IPS-NIHi11 (cell line): ENCODE measurements at regions not wholly inside any gene's neighbourhood (a gene's known extent, or its start where the extent isn't known, plus 50 kb on each side); places are given as distances from the start of the nearest gene placed in this dataset.
"Not testable (repeated sequence)": the region's sequence is repeated elsewhere in the genome, so short reads cannot be mapped to it uniquely, and the experiment has no call there.

Experiments used
- DNase-seq: peaks from one replicate; pipeline ENCODE4 v3.0.0; 2012; ENCODE audit warnings: mixed read lengths, low spot score

DNA sequence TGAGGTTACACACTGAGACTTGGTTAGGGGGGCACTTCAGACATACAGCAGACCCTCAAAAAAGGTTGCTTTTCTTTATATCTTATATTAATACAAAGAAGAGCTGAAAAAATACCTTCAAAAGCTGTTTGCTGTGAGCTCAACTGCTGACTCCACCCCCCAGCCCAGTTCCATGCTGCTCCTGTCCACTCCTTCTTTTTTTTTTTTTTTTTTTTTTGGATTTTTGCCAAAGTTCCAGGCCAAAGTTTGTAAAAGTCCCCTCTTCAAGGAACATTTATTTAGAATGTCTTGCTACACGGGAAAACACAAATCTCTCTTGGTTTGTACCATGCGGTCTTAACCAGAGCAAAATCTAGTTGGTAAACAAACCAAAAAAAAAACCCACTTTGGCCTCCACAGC lies 85.3 kb upstream of the AKAP12 start:
- no peak for DNase-seq

DNA sequence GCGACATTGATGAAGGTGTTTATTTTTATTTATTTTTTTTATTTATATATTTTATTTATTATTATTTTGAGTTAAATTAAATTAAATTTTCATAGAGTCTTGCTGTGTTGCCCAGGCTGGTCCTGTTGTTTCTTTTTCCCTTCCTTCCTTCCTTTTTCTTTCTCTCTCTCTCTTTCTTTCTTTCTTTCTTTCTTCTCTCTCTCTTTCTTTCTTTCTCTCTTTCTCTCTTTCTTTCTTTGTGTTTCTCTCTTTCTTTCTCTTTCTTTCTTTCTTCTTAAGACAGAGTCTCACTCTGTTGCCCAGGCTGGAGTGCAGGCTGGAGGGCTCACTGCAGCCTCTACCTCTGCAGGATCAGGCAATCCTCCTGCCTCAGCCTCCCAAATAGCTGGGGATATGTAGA lies 84.7 kb upstream of the AKAP12 start:
- no peak for DNase-seq

GRCh38 chr6:151160929-151161757 lies 78.6 kb upstream of the AKAP12 start:
- peak; percentile 71 for DNase-seq

DNA sequence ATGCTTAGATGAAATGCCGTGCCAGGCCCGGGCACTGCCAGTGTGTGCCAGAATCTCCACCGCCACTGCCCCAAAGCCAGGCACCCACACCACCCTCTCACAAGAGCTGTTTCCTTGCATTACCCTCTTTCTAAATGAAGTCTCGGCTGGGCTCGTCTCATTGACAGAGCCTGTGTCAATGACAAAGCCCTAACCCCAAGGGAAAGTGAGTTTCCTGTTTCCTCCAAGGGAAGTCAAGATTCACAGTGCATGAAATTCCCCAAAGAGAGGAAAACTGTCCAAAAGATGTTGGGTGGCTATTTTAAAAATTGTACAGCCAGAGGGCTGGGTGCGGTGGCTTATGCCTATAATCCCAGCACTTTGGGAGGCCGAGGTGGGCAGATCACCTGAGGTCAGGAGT lies 75.4 kb upstream of the AKAP12 start:
- DNase-seq: no peak

DNA sequence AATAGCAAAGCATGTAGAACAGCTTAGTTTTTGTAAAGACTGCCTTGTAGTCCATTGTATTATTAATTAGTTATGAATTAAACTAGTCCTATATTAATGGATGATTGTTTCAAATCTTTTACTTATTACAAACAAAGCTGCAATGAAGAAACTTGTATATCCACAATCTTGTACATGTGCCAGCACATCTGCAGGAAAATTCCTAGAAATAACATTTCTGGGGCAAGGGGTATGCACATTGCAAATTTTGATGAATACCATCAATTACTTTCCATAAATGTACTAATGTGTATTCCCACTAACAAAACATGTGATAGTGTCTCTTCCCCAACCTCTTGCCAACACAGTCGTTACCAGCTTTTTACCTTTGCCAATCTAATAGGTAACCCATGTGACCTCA lies 73.6 kb upstream of the AKAP12 start:
- no peak for DNase-seq

DNA sequence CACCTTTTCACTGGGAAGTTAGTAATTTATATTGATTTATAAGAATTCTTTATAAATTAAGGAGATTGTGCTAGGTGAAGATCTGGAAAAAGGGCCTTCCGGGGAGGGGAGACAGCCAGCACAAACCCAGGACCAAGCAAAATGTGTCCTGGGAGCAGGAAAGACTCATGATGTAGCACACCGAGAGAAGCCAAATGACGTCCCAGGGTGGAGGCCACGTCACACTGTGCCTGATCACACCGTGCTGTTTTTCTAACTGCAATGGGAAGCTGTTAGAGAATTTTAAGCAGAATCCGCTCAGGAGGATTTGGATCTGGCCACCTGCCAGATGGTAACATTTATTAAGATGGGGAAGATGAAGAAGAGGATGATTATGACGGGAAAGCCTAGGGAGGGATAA lies 72.7 kb upstream of the AKAP12 start:
- no peak for DNase-seq

DNA sequence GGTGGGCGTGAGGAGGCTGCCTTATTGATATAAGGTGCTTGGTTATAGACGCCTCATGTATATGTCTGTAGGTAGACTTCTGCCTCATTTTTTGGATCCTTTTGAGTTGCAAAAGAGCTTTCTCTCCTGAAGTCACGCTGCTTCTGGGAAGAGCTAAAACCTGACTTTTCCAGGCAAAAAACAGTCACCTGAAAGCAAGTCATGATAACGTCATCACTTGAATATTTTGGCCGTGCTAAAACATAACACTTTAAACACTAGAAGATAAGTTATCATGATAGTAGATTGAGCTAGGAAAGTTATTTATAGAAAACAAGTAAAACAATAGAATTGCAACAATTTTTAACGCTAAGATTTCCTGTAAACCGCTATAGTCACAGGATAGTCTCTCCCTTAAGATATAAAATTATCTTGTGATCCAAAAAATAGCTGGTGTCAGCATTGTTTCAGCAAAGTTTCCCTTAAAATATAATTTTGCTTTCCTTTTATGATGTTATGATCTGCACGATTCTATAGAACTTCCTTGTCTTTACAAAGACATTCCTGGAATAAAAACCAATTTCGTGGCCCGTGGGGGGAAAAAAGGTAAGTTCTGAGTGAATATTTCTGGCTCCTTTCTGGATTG lies 69.0 kb upstream of the AKAP12 start:
- no peak for DNase-seq

GRCh38 chr6:151172751-151173150 lies 67.0 kb upstream of the AKAP12 start:
- no peak for DNase-seq

GRCh38 chr6:151175662-151176445 lies 63.9 kb upstream of the AKAP12 start:
- no peak for DNase-seq

GRCh38 chr6:151176911-151177770 lies 62.6 kb upstream of the AKAP12 start:
- no peak for DNase-seq

DNA sequence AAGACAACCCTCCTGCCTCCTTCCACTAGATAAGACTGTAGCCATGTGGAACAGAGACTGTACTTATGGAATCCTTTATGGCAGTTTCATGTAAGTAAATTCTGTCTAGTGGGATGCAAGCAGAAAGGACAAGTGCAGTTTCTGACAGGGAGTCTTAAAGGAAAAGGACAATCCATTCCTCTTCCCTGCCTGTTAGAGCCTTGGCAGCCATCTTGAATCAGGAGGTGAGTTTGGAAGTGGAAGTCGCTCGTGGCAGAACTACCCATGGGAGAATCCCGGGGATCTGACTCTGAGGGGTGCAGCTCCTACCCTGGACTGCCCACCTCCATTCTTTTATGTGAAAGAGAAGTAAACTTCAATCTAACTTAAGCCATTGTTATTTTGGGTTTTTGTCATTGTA lies 61.4 kb upstream of the AKAP12 start:
- DNase-seq: no peak

GRCh38 chr6:151179321-151179720 lies 60.4 kb upstream of the AKAP12 start:
- no peak for DNase-seq

DNA sequence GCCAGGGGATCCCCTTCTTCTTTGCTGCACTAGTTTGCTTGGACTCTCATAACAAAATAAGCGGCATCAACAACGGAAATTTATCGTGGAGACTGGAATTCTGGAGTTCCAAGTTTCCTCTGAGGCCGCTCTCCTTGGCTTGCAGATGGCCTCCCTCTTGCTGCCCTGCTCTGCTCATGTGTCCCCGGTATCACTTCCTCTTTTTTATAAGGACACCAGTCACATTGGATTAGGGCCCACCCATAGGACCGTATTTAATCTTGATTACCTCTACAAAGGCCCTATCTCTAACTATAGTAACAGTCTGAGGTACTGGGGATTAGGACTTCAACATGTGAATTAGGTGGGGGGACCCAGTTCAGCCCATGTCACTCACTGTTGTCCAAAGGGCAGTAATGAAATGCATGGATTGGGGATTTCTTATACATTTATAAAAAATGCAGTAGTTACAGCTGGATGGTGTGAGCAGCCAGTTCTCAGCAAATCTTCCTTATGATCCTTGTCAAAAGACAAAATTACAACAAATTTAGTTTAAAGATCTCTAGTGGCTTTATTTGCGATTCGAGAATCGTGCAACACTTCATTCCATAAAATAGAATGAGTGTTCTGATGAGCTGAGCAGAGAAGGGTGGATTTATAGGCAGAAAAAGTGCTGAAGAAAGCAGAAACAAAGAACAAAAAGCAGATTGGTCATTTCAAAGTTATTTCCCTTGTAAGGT lies 59.3 kb upstream of the AKAP12 start:
- DNase-seq: no peak

- DNase-seq: no peak
Observed at GRCh38 chr6:151181706-151182363, 57.9 kb upstream of the AKAP12 start.

DNA sequence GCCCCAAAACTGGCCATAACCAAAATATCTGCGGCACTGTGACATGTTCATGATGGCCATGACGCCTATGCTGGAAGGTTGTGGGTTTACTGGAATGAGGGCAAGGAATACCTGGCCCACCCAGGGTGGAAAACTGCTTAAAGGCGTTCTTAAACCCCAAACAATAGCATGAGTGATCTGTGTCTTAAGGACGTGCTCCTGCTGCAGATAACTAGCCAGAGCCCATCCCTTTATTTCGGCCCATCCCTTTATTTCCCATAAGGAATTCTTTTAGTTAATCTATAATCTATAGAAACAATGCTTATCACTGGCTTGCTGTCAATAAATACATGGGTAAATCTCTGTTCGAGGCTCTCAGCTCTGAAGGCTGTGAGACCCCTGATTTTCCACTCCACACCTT lies 56.8 kb upstream of the AKAP12 start:
- DNase-seq: not testable (repeated sequence)

GRCh38 chr6:151185148-151185547 lies 54.6 kb upstream of the AKAP12 start:
- DNase-seq: no peak

GRCh38 chr6:151186306-151186705 lies 53.5 kb upstream of the AKAP12 start:
- DNase-seq: no peak

DNA sequence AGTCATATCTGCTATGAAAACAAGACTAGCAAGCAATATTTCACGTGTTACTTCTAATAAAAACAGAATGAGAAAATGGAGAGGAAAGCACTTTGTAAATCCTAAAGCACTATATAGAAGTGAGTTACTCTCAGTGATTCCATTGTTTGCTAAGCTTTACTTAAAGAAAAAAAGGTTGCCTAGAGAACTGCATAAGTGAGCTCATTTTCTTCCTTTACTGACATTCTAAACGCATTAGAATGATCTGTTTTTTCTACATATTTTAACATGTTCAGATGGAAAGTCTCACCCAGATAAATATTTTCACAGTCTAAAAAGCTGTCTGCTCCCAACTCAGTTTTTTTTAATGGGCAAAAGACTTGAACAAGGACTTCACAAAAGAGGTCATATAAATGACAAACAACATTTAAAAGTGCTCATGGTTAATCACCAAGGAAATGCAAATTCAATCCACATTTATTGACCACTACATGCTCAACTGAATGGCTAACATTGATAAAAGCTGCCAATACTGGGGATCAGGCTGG lies 52.9 kb upstream of the AKAP12 start:
- no peak for DNase-seq
